GM12878 (cell line): ENCODE measurements at regions not wholly inside any gene's neighbourhood (a gene's known extent, or its start where the extent isn't known, plus 50 kb on each side); places are given as distances from the start of the nearest gene placed in this dataset.

Experiments
- ATAC-seq: fragments of 200-7000 bp; cut with Tn5 transposase; 3 replicates; pipeline ENCODE4 v1.9.1; 2020; ENCODE audit warnings: mild to moderate bottlenecking, moderate library complexity
- BruUV-seq: library from RNA; stranded (reverse); fragments of 400-500 nt; replicated peaks from 2 replicates; lab custom pipeline; 2021; lab: Mats Ljungman, UMichigan
- CTCF ChIA-PET: fragments of 300-600 bp; sonication (Branson Sonifier 250); formaldehyde crosslinking; extraction: SDS; loops from one replicate; lab custom pipeline; 2021; ENCODE audit warnings: inconsistent platforms; lab: Yijun Ruan, JAX
- POLR2A ChIA-PET: fragments of 350-600 bp; formaldehyde crosslinking; extraction: SDS; loops from one replicate; lab custom pipeline; 2021; ENCODE audit warnings: inconsistent platforms; lab: Charles Lee
- RAD21 ChIA-PET: fragments of 300-600 bp; sonication (Branson Sonifier 250); formaldehyde crosslinking; loops from one replicate; lab custom pipeline; 2023; ENCODE audit warnings: antibody characterized with exemption; ENCODE audit not compliant: unreplicated experiment; lab: Charles Lee
- SMC1A ChIA-PET: fragments of 300-600 bp; sonication (Branson Sonifier 250); formaldehyde crosslinking; loops from one replicate; lab custom pipeline; 2023; ENCODE audit not compliant: unreplicated experiment, uncharacterized antibody; lab: Charles Lee
- DNase-seq: peaks from one replicate; pipeline ENCODE4 v3.0.0-alpha.2; 2011; ENCODE audit warnings: low read depth, low spot score
- FAIRE-seq: peaks from 3 replicates; lab custom pipeline; 2011; peaks lifted over from hg19 to GRCh38; lab: Jason Lieb, UNC
- H2AFZ ChIP-seq: 2 replicates; pipeline ENCODE4 v1.6.0; 2011; ENCODE audit warnings: low read depth, low read length, control low read depth; ENCODE audit not compliant: control insufficient read depth
- H3K27ac ChIP-seq: 2 replicates; pipeline ENCODE4 v1.5.1; 2011; ENCODE audit warnings: control low read depth; ENCODE audit not compliant: control insufficient read depth, insufficient read depth
- H3K27me3 ChIP-seq, 2 experiments: replicated peaks in 1 of 2; 2 replicates each; pipeline versions ENCODE4 v1.6.0 to v1.6.1; 2011; ENCODE audit warnings: low read length in 1 of 2; ENCODE audit not compliant: control insufficient read depth in 2 of 2, insufficient read depth in 2 of 2
- H3K36me3 ChIP-seq, 2 experiments: 2 replicates each; pipeline ENCODE4 v1.5.1; 2011; ENCODE audit warnings: low read length in 1 of 2; ENCODE audit not compliant: control insufficient read depth in 2 of 2, insufficient read depth in 2 of 2
- H3K4me1 ChIP-seq: 2 replicates; pipeline ENCODE4 v1.6.1; 2011; ENCODE audit warnings: mild to moderate bottlenecking, low read length, moderate library complexity, mixed read lengths; ENCODE audit not compliant: control insufficient read depth, insufficient read depth
- H3K4me2 ChIP-seq: 2 replicates; pipeline ENCODE4 v1.6.0; 2011; ENCODE audit warnings: control low read depth; ENCODE audit not compliant: control insufficient read depth, insufficient read depth
- H3K4me3 ChIP-seq: fragments of 200-600 bp; sonication (generic); 2 replicates; pipeline ENCODE4 v1.5.1; 2016
- H3K79me2 ChIP-seq: 2 replicates; pipeline ENCODE4 v1.6.0; 2011; ENCODE audit warnings: low read length; ENCODE audit not compliant: control insufficient read depth, insufficient read depth
- H3K9ac ChIP-seq: 2 replicates; pipeline ENCODE4 v1.8.0; 2011; ENCODE audit warnings: low read length, control low read depth, mixed read lengths; ENCODE audit not compliant: control insufficient read depth, insufficient read depth
- H3K9me3 ChIP-seq: replicated peaks from 3 replicates; pipeline ENCODE4 v1.5.1; 2011; ENCODE audit warnings: mild to moderate bottlenecking, low read length; ENCODE audit not compliant: control insufficient read depth, insufficient read depth
- H4K20me1 ChIP-seq: 2 replicates; pipeline ENCODE4 v1.6.0; 2011; ENCODE audit not compliant: control insufficient read depth, insufficient read depth
- ATF2 ChIP-seq: IDR thresholded peaks from 2 replicates; pipeline ENCODE4 v1.6.1; 2012; ENCODE audit warnings: low read length, inconsistent platforms
- BRCA1 ChIP-seq: IDR thresholded peaks from 2 replicates; pipeline ENCODE4 v1.6.1; 2011; ENCODE audit warnings: low read depth, low read length, improper control_type of control experiment
- CBX5 ChIP-seq: sonication (generic); IDR thresholded peaks from 2 replicates; pipeline ENCODE4 v1.6.1; 2016; ENCODE audit warnings: low read depth, moderate library complexity, mild to moderate bottlenecking, inconsistent platforms
- CEBPB ChIP-seq, 2 experiments: fragments of 150-350 bp in 1 of 2; IDR thresholded peaks; 2 replicates each; pipeline ENCODE4 v1.6.1; 2012 to 2014; ENCODE audit warnings: low read depth in 2 of 2, low read length in 2 of 2, borderline replicate concordance in 1 of 2, inconsistent platforms in 1 of 2
- GATAD2B ChIP-seq: fragments of 450-650 bp; conservative IDR thresholded peaks from 2 replicates; pipeline ENCODE4 v1.6.1; 2017; ENCODE audit warnings: low read depth, mild to moderate bottlenecking, moderate library complexity
- IKZF2 ChIP-seq, 2 experiments: fragments of 450-650 bp; IDR thresholded peaks; 2 replicates each; pipeline ENCODE4 v1.6.1; 2017; ENCODE audit warnings: mild to moderate bottlenecking in 2 of 2, moderate library complexity in 2 of 2
- TARDBP ChIP-seq: IDR thresholded peaks from 2 replicates; pipeline ENCODE4 v1.6.1; 2016; ENCODE audit warnings: borderline replicate concordance
- USF1 ChIP-seq: IDR thresholded peaks from 2 replicates; pipeline ENCODE4 v1.6.1; 2011; ENCODE audit warnings: borderline replicate concordance, low read depth, mild to moderate bottlenecking, moderate library complexity, mixed read lengths, low read length; ENCODE audit not compliant: insufficient read depth; ENCODE audit errors: extremely low read length
- ZBTB4 ChIP-seq: fragments of 450-650 bp; formaldehyde crosslinking; IDR thresholded peaks from 2 replicates; pipeline ENCODE4 v1.4.0; 2022; ENCODE audit warnings: mild to moderate bottlenecking, moderate library complexity
- WGBS: methylation state at CpG from one replicate; pipeline ENCODE4 v1.1.6; 2016; ENCODE audit warnings: low lambda C conversion rate; ENCODE audit not compliant: insufficient replicate concordance, insufficient coverage; ENCODE audit errors: missing lambda C conversion rate; 5-methylcytosine and 5-hydroxymethylcytosine counted together
- in situ Hi-C: fragments of 300-500 bp; cut with MboI; formaldehyde crosslinking; loops from 9 replicates; pipeline ENCODE4 v1.14.3; 2018; ENCODE audit warnings: mixed read lengths
- intact Hi-C: fragments of 100-400 bp; cut with micrococcal nuclease; formaldehyde crosslinking; loops from one replicate; pipeline ENCODE4 v1.14.2; 2022; ENCODE audit not compliant: unreplicated experiment

GRCh38 chr2:222146488-222146887 lies 152.3 kb downstream of the PAX3 start:
- no TSS peak for BruUV-seq

More at GRCh38 chr2:222146488-222146887, 152.3 kb downstream of the PAX3 start:
- no peak overlapping the region for H3K9ac ChIP-seq
- RAD21 ChIA-PET: no interaction called here
- no peak for FAIRE-seq
- 19% methylated on average over 3 of the region's 3 CpGs for WGBS
- in situ Hi-C loops: no loop called here
- no peaks in the 10 kb centered on the region for H3K79me2 ChIP-seq
- no peaks in the 10 kb centered on the region for H3K36me3 ChIP-seq
- TF ChIP-seq CEBPB (IDR thresholded peaks at IDR 0.05; ENCODE audit: borderline replicate concordance in 1 of 2, low read depth in 2 of 2, low read length in 2 of 2) (no peak), GATAD2B (no peak), ATF2 (no peak), BRCA1 (no peak), TARDBP (no peak), ZBTB4 (CRISPR knock-in tag) (no peak), USF1 (no peak), CBX5 (no peak), IKZF2 (IDR thresholded peaks at IDR 0.05) (no peak)
- TF ChIP-seq, all 136 proteins: peak for 0
- Histone ChIP-seq H3K27ac (no peak overlapping the region), H3K4me2 (no peak overlapping the region), H3K4me3 (no peak overlapping the region), H2AFZ (no peak overlapping the region), H3K4me1 (no peaks in the 10 kb centered on the region), H3K27me3 (no peaks in the 10 kb centered on the region), H3K9me3 (no peaks in the 10 kb centered on the region), H4K20me1 (no peaks in the 10 kb centered on the region)
- intact Hi-C loops: no loop called here
- ChIA-PET CTCF (no interaction called here), SMC1A (no interaction called here), POLR2A (no interaction called here)
- no peak for DNase-seq
- ATAC-seq: no peak
